HepG2 (cell line): ENCODE measurements at regions not wholly inside any gene's neighbourhood (a gene's known extent, or its start where the extent isn't known, plus 50 kb on each side); places are given as distances from the start of the nearest gene placed in this dataset.

Experiments
- AGO1 ChIP-seq: fragments of 200-400 bp; formaldehyde crosslinking; IDR thresholded peaks from 2 replicates; pipeline ENCODE4 v1.6.1; 2017; ENCODE audit warnings: mild to moderate bottlenecking, low read depth, low read length, moderate library complexity; ENCODE audit not compliant: poor library complexity, severe bottlenecking
- TRIM24 ChIP-seq: sonication (generic); formaldehyde crosslinking; IDR thresholded peaks from 2 replicates; pipeline ENCODE4 v1.8.0; 2022; ENCODE audit warnings: mild to moderate bottlenecking, missing genetic modification reagents
- ZBTB49 ChIP-seq: sonication (generic); formaldehyde crosslinking; IDR thresholded peaks from 2 replicates; pipeline ENCODE4 v1.4.0; 2020; ENCODE audit warnings: missing genetic modification reagents, borderline replicate concordance
- ZNF354B ChIP-seq: sonication (generic); formaldehyde crosslinking; IDR thresholded peaks from 2 replicates; pipeline ENCODE4 v1.8.0; 2022; ENCODE audit warnings: mild to moderate bottlenecking, missing genetic modification reagents
- ZNF367 ChIP-seq: sonication (generic); formaldehyde crosslinking; IDR thresholded peaks from 2 replicates; pipeline ENCODE4 v1.4.0; 2020; ENCODE audit warnings: missing genetic modification reagents, borderline replicate concordance
- ZNF431 ChIP-seq: sonication (generic); formaldehyde crosslinking; IDR thresholded peaks from 2 replicates; pipeline ENCODE4 v1.9.0; 2022; ENCODE audit warnings: missing genetic modification reagents, low read depth, mild to moderate bottlenecking, borderline replicate concordance
- ZNF660 ChIP-seq: sonication (generic); formaldehyde crosslinking; IDR thresholded peaks from 2 replicates; pipeline ENCODE4 v1.5.1; 2020; ENCODE audit warnings: mild to moderate bottlenecking, low read depth, missing genetic modification reagents, borderline replicate concordance
- TF ChIP-seq, protein P1 (sequence below): sonication (generic); formaldehyde crosslinking; IDR thresholded peaks from 2 replicates; pipeline ENCODE4 v1.4.0; 2020; ENCODE audit warnings: missing genetic modification reagents
- TF ChIP-seq, protein P2 (sequence below): sonication (generic); formaldehyde crosslinking; IDR thresholded peaks from 2 replicates; pipeline ENCODE4 v1.8.0; 2022; ENCODE audit warnings: mild to moderate bottlenecking, missing genetic modification reagents, borderline replicate concordance

GRCh38 chr9:105051897-105052296, 123.9 kb upstream of the ABCA1 start (continued):
- TF ChIP-seq, protein P1, sequence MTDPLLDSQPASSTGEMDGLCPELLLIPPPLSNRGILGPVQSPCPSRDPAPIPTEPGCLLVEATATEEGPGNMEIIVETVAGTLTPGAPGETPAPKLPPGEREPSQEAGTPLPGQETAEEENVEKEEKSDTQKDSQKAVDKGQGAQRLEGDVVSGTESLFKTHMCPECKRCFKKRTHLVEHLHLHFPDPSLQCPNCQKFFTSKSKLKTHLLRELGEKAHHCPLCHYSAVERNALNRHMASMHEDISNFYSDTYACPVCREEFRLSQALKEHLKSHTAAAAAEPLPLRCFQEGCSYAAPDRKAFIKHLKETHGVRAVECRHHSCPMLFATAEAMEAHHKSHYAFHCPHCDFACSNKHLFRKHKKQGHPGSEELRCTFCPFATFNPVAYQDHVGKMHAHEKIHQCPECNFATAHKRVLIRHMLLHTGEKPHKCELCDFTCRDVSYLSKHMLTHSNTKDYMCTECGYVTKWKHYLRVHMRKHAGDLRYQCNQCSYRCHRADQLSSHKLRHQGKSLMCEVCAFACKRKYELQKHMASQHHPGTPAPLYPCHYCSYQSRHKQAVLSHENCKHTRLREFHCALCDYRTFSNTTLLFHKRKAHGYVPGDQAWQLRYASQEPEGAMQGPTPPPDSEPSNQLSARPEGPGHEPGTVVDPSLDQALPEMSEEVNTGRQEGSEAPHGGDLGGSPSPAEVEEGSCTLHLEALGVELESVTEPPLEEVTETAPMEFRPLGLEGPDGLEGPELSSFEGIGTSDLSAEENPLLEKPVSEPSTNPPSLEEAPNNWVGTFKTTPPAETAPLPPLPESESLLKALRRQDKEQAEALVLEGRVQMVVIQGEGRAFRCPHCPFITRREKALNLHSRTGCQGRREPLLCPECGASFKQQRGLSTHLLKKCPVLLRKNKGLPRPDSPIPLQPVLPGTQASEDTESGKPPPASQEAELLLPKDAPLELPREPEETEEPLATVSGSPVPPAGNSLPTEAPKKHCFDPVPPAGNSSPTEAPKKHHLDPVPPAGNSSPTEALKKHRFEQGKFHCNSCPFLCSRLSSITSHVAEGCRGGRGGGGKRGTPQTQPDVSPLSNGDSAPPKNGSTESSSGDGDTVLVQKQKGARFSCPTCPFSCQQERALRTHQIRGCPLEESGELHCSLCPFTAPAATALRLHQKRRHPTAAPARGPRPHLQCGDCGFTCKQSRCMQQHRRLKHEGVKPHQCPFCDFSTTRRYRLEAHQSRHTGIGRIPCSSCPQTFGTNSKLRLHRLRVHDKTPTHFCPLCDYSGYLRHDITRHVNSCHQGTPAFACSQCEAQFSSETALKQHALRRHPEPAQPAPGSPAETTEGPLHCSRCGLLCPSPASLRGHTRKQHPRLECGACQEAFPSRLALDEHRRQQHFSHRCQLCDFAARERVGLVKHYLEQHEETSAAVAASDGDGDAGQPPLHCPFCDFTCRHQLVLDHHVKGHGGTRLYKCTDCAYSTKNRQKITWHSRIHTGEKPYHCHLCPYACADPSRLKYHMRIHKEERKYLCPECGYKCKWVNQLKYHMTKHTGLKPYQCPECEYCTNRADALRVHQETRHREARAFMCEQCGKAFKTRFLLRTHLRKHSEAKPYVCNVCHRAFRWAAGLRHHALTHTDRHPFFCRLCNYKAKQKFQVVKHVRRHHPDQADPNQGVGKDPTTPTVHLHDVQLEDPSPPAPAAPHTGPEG (CRISPR knock-in tag), result no peak
- no peak for TF ChIP-seq ZBTB49 (CRISPR knock-in tag)
- TF ChIP-seq ZNF354B (CRISPR knock-in tag), result no peak
- TF ChIP-seq, protein P2, sequence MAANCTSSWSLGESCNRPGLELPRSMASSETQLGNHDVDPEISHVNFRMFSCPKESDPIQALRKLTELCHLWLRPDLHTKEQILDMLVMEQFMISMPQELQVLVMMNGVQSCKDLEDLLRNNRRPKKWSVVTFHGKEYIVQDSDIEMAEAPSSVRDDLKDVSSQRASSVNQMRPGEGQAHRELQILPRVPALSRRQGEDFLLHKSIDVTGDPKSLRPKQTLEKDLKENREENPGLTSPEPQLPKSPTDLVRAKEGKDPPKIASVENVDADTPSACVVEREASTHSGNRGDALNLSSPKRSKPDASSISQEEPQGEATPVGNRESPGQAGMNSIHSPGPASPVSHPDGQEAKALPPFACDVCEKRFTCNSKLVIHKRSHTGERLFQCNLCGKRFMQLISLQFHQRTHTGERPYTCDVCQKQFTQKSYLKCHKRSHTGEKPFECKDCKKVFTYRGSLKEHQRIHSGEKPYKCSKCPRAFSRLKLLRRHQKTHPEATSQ (CRISPR knock-in tag), result no peak
- TF ChIP-seq ZNF660, result no peak
- no peak for TF ChIP-seq TRIM24 (CRISPR knock-in tag)
- TF ChIP-seq ZNF367 (CRISPR knock-in tag), result no peak
- TF ChIP-seq AGO1, result no peak
- TF ChIP-seq ZNF431, result no peak
